A549 (cell line): ENCODE measurements at regions not wholly inside any gene's neighbourhood (a gene's known extent, or its start where the extent isn't known, plus 50 kb on each side); places are given as distances from the start of the nearest gene placed in this dataset.

Source experiments
- BHLHE40 ChIP-seq: IDR thresholded peaks from 2 replicates; pipeline ENCODE4 v1.6.1; 2012; ENCODE audit warnings: low read depth, low read length, inconsistent platforms
- CTCF ChIP-seq: fragments of >200 bp; sonication (Bioruptor Twin); formaldehyde crosslinking; IDR thresholded peaks from 3 replicates; pipeline ENCODE4 v1.5.1; 2016
- JUN ChIP-seq, 2 experiments: fragments of >200 bp; sonication (Bioruptor Twin); formaldehyde crosslinking; IDR thresholded peaks; 2 replicates in 1 of 2; 3 replicates in 1 of 2; pipeline ENCODE4 v1.6.1; 2016 to 2017
- MAX ChIP-seq: IDR thresholded peaks from 2 replicates; pipeline ENCODE4 v1.6.1; 2012
- MAZ ChIP-seq: fragments of 150-350 bp; IDR thresholded peaks from 2 replicates; pipeline ENCODE4 v1.6.1; 2014; ENCODE audit warnings: antibody characterized with exemption, low read depth, low read length, borderline replicate concordance
- NFE2L2 ChIP-seq: fragments of 150-350 bp; conservative IDR thresholded peaks from 2 replicates; pipeline ENCODE4 v1.6.1; 2014; ENCODE audit warnings: low read length
- POLR2A ChIP-seq: IDR thresholded peaks from 2 replicates; pipeline ENCODE4 v1.6.1; 2012; ENCODE audit warnings: mild to moderate bottlenecking, low read length
- RFX5 ChIP-seq: fragments of 450-650 bp; IDR thresholded peaks from 2 replicates; pipeline ENCODE4 v1.7.1; 2014; ENCODE audit warnings: antibody characterized with exemption, mild to moderate bottlenecking, moderate library complexity

- no peak for TF ChIP-seq CTCF
- no peak for TF ChIP-seq MAZ
- TF ChIP-seq MAX, result no peak
- no peak for TF ChIP-seq JUN (IDR thresholded peaks at IDR 0.05)
- TF ChIP-seq POLR2A, result no peak
- TF ChIP-seq RFX5, result no peak
- no peak for TF ChIP-seq BHLHE40
- no peak for TF ChIP-seq NFE2L2
Measured at GRCh38 chr10:7040681-7041080, 370.2 kb downstream of the SFMBT2 start.
